WTC11 (cell line): ENCODE measurements at regions not wholly inside any gene's neighbourhood (a gene's known extent, or its start where the extent isn't known, plus 50 kb on each side); places are given as distances from the start of the nearest gene placed in this dataset.

ENCODE experiments used
- ATAC-seq: fragments of 200-7000 bp; cut with Tn5 transposase; 2 replicates; pipeline ENCODE4 v1.10.0; 2021; ENCODE audit warnings: mild to moderate bottlenecking, moderate library complexity
- CTCF ChIA-PET: fragments of 300-600 bp; sonication (Branson Sonifier 250); formaldehyde crosslinking; loops from one replicate; lab custom pipeline; 2021; ENCODE audit warnings: antibody characterized with exemption; lab: Charles Lee
- POLR2A ChIA-PET: fragments of 350-600 bp; sonication (Branson Sonifier 250); formaldehyde crosslinking; loops from one replicate; lab custom pipeline; 2021; ENCODE audit warnings: antibody characterized with exemption; lab: Charles Lee
- DNase-seq: peaks from one replicate; pipeline ENCODE4 v3.0.0; 2021; ENCODE audit warnings: low spot score
- H3K27ac Mint-ChIP-seq: 2 replicates; pipeline ENCODE4 v1.8.0; 2021; ENCODE audit warnings: mixed read lengths
- H3K27me3 Mint-ChIP-seq: 2 replicates; pipeline ENCODE4 v1.8.0; 2021; ENCODE audit warnings: low read depth, mild to moderate bottlenecking, moderate library complexity, mixed read lengths
- H3K36me3 Mint-ChIP-seq: 2 replicates; pipeline ENCODE4 v1.8.0; 2021; ENCODE audit warnings: mixed read lengths
- H3K4me1 Mint-ChIP-seq: 2 replicates; pipeline ENCODE4 v1.8.0; 2022; ENCODE audit warnings: mixed read lengths
- H3K4me3 Mint-ChIP-seq: 2 replicates; pipeline ENCODE4 v1.8.0; 2021; ENCODE audit warnings: mild to moderate bottlenecking, moderate library complexity, mixed read lengths
- H3K9me3 Mint-ChIP-seq: 2 replicates; pipeline ENCODE4 v1.8.0; 2021; ENCODE audit warnings: mixed read lengths
- AR ChIP-seq: fragments of 250-450 bp; sonication (Bioruptor Pico); IDR thresholded peaks from 2 replicates; pipeline ENCODE4 v1.9.0; 2021; ENCODE audit warnings: mild to moderate bottlenecking
- ARID4B ChIP-seq: sonication (generic); formaldehyde crosslinking; IDR thresholded peaks from 2 replicates; pipeline ENCODE4 v1.8.0; 2023; ENCODE audit warnings: missing genetic modification reagents, mild to moderate bottlenecking, borderline replicate concordance
- ETV6 ChIP-seq: sonication (generic); formaldehyde crosslinking; IDR thresholded peaks from 2 replicates; pipeline ENCODE4 v1.8.1; 2022; ENCODE audit warnings: mild to moderate bottlenecking, missing genetic modification reagents
- FOXK1 ChIP-seq: sonication (generic); formaldehyde crosslinking; IDR thresholded peaks from 2 replicates; pipeline ENCODE4 v1.8.0; 2022; ENCODE audit warnings: mild to moderate bottlenecking, moderate library complexity, missing genetic modification reagents
- FOXP1 ChIP-seq: sonication (generic); formaldehyde crosslinking; IDR thresholded peaks from 2 replicates; pipeline ENCODE4 v1.8.0; 2022; ENCODE audit warnings: missing genetic modification reagents, mild to moderate bottlenecking, moderate library complexity, borderline replicate concordance
- FOXP4 ChIP-seq: sonication (generic); formaldehyde crosslinking; IDR thresholded peaks from 2 replicates; pipeline ENCODE4 v1.8.0; 2022; ENCODE audit warnings: mild to moderate bottlenecking, missing genetic modification reagents
- GRHL2 ChIP-seq: fragments of 250-450 bp; sonication (Bioruptor Pico); IDR thresholded peaks from 2 replicates; pipeline ENCODE4 v1.8.0; 2022; ENCODE audit warnings: mild to moderate bottlenecking, moderate library complexity; ENCODE audit not compliant: insufficient replicate concordance, severe bottlenecking
- JAZF1 ChIP-seq: fragments of 250-450 bp; sonication (Bioruptor Pico); IDR thresholded peaks from 2 replicates; pipeline ENCODE4 v1.9.0; 2021; ENCODE audit warnings: moderate library complexity, mild to moderate bottlenecking, inconsistent platforms
- JUN ChIP-seq: sonication (generic); formaldehyde crosslinking; IDR thresholded peaks from 2 replicates; pipeline ENCODE4 v1.8.0; 2023; ENCODE audit warnings: mild to moderate bottlenecking, missing genetic modification reagents
- MXD4 ChIP-seq: fragments of 250-450 bp; sonication (Bioruptor Pico); IDR thresholded peaks from 2 replicates; pipeline ENCODE4 v1.8.0; 2021; ENCODE audit warnings: mild to moderate bottlenecking, moderate library complexity, borderline replicate concordance
- MYBL2 ChIP-seq: sonication (generic); formaldehyde crosslinking; IDR thresholded peaks from 2 replicates; pipeline ENCODE4 v1.8.1; 2023; ENCODE audit warnings: mild to moderate bottlenecking, moderate library complexity, missing genetic modification reagents
- NFATC4 ChIP-seq: fragments of 250-450 bp; sonication (Bioruptor Pico); IDR thresholded peaks from 2 replicates; pipeline ENCODE4 v1.9.0; 2021; ENCODE audit warnings: mild to moderate bottlenecking
- NFE2L1 ChIP-seq: sonication (generic); formaldehyde crosslinking; IDR thresholded peaks from 2 replicates; pipeline ENCODE4 v1.8.1; 2023; ENCODE audit warnings: missing genetic modification reagents
- SMAD4 ChIP-seq: sonication (generic); formaldehyde crosslinking; IDR thresholded peaks from 2 replicates; pipeline ENCODE4 v1.8.0; 2022; ENCODE audit warnings: mild to moderate bottlenecking, missing genetic modification reagents
- STAT6 ChIP-seq: sonication (generic); formaldehyde crosslinking; conservative IDR thresholded peaks from 2 replicates; pipeline ENCODE4 v1.8.1; 2023; ENCODE audit warnings: mild to moderate bottlenecking, low read depth, missing genetic modification reagents, moderate library complexity
- USF2 ChIP-seq: sonication (generic); formaldehyde crosslinking; IDR thresholded peaks from 2 replicates; pipeline ENCODE4 v1.8.1; 2023; ENCODE audit warnings: mild to moderate bottlenecking, missing genetic modification reagents, moderate library complexity
- ZBTB21 ChIP-seq: sonication (generic); formaldehyde crosslinking; IDR thresholded peaks from 2 replicates; pipeline ENCODE4 v1.8.1; 2023; ENCODE audit warnings: mild to moderate bottlenecking, missing genetic modification reagents, borderline replicate concordance
- ZNF121 ChIP-seq: sonication (generic); formaldehyde crosslinking; IDR thresholded peaks from 2 replicates; pipeline ENCODE4 v1.8.0; 2023; ENCODE audit warnings: missing genetic modification reagents
- ZNF138 ChIP-seq: sonication (generic); formaldehyde crosslinking; conservative IDR thresholded peaks from 2 replicates; pipeline ENCODE4 v1.8.1; 2022; ENCODE audit warnings: mild to moderate bottlenecking, moderate library complexity, missing genetic modification reagents
- ZNF263 ChIP-seq: sonication (generic); formaldehyde crosslinking; IDR thresholded peaks from 2 replicates; pipeline ENCODE4 v1.8.1; 2022; ENCODE audit warnings: low read depth, mild to moderate bottlenecking, moderate library complexity, missing genetic modification reagents
- ZNF671 ChIP-seq: fragments of 250-450 bp; sonication (Bioruptor Pico); IDR thresholded peaks from 2 replicates; pipeline ENCODE4 v1.8.0; 2021; ENCODE audit warnings: mild to moderate bottlenecking
- ZSCAN18 ChIP-seq: fragments of 250-450 bp; sonication (Bioruptor Pico); IDR thresholded peaks from 2 replicates; pipeline ENCODE4 v2.1.2; 2022; ENCODE audit warnings: mild to moderate bottlenecking, moderate library complexity

GRCh38 chr11:30753504-30753903 lies 167.4 kb upstream of the MPPED2 start (continued):
- TF ChIP-seq STAT6 (CRISPR knock-in tag), result no peak

GRCh38 chr11:30749268-30749667 lies 163.1 kb upstream of the MPPED2 start:
- ATAC-seq (peak; percentile 87), DNase-seq (no peak)
- POLR2A ChIA-PET, result no interaction called here
- Mint-ChIP-seq H3K4me1 (peaks cover 41% of the 10 kb centered on the region), H3K4me3 (peak overlapping the region; percentile 6; the same call in 1 of the 2 replicates), H3K27ac (no peak overlapping the region), H3K27me3 (peaks cover 46% of the 10 kb centered on the region), H3K36me3 (peaks cover 4% of the 10 kb centered on the region; the same call in 1 of the 2 replicates), H3K9me3 (peaks cover 25% of the 10 kb centered on the region)
- CTCF ChIA-PET, result no interaction called here
- no peak for TF ChIP-seq ZSCAN18 (CRISPR knock-in tag)
- TF ChIP-seq AR (CRISPR knock-in tag), result no peak
- no peak for TF ChIP-seq ZNF263 (CRISPR knock-in tag)
- TF ChIP-seq ETV6 (CRISPR knock-in tag), result peak; percentile 68
- no peak for TF ChIP-seq GRHL2
- peak; percentile 59; the same call in 1 of the 2 replicates for TF ChIP-seq FOXK1 (CRISPR knock-in tag)
- no peak for TF ChIP-seq MYBL2 (CRISPR knock-in tag)
- TF ChIP-seq JUN (CRISPR knock-in tag), result no peak
- TF ChIP-seq USF2 (CRISPR knock-in tag), result no peak
- TF ChIP-seq ARID4B, result no peak
- TF ChIP-seq ZNF671 (CRISPR knock-in tag), result no peak
- no peak for TF ChIP-seq NFATC4 (CRISPR knock-in tag)
- TF ChIP-seq MXD4 (CRISPR knock-in tag), result no peak
- no peak for TF ChIP-seq JAZF1 (CRISPR knock-in tag)
- peak; percentile 88; the same call in 1 of the 2 replicates for TF ChIP-seq FOXP4 (CRISPR knock-in tag)
- no peak for TF ChIP-seq SMAD4 (CRISPR knock-in tag)
- no peak for TF ChIP-seq FOXP1 (CRISPR knock-in tag)
- TF ChIP-seq ZNF138 (CRISPR knock-in tag), result no peak
- TF ChIP-seq NFE2L1 (CRISPR knock-in tag), result no peak
- no peak for TF ChIP-seq ZNF121
- no peak for TF ChIP-seq ZBTB21 (CRISPR knock-in tag)
